ENCODE measurements at regions not wholly inside any gene's neighbourhood (a gene's known extent, or its start where the extent isn't known, plus 50 kb on each side); places are given as distances from the start of the nearest gene placed in this dataset.

DNA sequence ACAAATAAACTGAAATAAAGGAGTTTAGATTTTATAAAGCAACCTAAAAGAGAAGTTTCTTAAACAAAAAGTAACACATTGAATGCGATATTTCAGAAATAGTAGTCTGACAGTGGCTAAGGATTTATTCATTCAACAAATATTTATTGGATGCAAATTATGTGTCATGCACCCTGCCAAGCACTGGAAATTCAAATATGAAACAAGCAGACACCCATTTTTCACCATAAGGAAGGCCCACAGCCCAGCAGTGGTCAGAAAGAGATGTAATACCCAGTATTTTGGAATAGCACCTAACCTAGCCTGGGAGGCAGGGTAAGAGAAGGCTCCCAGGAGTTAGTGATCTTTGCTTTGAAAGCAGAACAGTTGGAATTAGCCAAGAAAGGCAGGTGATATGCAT lies 855.1 kb upstream of the TENM3 start:
- TF ChIP-seq, protein P1, sequence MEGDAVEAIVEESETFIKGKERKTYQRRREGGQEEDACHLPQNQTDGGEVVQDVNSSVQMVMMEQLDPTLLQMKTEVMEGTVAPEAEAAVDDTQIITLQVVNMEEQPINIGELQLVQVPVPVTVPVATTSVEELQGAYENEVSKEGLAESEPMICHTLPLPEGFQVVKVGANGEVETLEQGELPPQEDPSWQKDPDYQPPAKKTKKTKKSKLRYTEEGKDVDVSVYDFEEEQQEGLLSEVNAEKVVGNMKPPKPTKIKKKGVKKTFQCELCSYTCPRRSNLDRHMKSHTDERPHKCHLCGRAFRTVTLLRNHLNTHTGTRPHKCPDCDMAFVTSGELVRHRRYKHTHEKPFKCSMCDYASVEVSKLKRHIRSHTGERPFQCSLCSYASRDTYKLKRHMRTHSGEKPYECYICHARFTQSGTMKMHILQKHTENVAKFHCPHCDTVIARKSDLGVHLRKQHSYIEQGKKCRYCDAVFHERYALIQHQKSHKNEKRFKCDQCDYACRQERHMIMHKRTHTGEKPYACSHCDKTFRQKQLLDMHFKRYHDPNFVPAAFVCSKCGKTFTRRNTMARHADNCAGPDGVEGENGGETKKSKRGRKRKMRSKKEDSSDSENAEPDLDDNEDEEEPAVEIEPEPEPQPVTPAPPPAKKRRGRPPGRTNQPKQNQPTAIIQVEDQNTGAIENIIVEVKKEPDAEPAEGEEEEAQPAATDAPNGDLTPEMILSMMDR (conservative IDR thresholded peaks at IDR 0.05): no peak
- TF ChIP-seq ZFX (IDR thresholded peaks at IDR 0.05): no peak

Data from C4-2B (cell line).